ENCODE measurements at regions not wholly inside any gene's neighbourhood (a gene's known extent, or its start where the extent isn't known, plus 50 kb on each side); places are given as distances from the start of the nearest gene placed in this dataset.

DNA sequence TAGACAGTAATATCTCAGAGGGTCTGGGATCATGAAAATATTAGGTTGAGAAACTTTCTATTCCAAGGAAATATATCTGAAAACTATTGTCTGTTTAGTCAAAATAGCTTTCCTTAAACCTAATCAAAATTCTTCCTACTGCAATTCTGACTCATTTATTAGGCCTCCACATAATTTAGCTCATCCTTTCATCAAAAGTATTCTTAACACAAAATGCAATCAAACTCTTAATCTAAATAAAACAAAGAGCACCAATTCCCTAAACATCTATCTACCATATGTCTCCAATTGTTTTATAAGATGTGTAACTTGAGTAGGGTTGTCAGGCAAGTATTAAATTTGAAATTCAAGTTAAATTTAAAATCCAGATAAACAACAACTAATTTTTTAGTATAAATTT, 142.1 kb downstream of the PLK2 start:
- TF ChIP-seq POLR2AphosphoS5 (IDR thresholded peaks at IDR 0.05) (no peak), POLR2A (IDR thresholded peaks at IDR 0.05) (no peak)
- TF ChIP-seq, protein P1, sequence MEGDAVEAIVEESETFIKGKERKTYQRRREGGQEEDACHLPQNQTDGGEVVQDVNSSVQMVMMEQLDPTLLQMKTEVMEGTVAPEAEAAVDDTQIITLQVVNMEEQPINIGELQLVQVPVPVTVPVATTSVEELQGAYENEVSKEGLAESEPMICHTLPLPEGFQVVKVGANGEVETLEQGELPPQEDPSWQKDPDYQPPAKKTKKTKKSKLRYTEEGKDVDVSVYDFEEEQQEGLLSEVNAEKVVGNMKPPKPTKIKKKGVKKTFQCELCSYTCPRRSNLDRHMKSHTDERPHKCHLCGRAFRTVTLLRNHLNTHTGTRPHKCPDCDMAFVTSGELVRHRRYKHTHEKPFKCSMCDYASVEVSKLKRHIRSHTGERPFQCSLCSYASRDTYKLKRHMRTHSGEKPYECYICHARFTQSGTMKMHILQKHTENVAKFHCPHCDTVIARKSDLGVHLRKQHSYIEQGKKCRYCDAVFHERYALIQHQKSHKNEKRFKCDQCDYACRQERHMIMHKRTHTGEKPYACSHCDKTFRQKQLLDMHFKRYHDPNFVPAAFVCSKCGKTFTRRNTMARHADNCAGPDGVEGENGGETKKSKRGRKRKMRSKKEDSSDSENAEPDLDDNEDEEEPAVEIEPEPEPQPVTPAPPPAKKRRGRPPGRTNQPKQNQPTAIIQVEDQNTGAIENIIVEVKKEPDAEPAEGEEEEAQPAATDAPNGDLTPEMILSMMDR (IDR thresholded peaks at IDR 0.05): no peak

All from stomach (tissue), 4 donors.